DND-41 (cell line): ENCODE measurements at regions not wholly inside any gene's neighbourhood (a gene's known extent, or its start where the extent isn't known, plus 50 kb on each side); places are given as distances from the start of the nearest gene placed in this dataset.
"Not testable (repeated sequence)": the region's sequence is repeated elsewhere in the genome, so short reads cannot be mapped to it uniquely, and the experiment has no call there.

Experiments
- ATAC-seq: fragments of 200-7000 bp; cut with Tn5 transposase; 3 replicates; pipeline ENCODE4 v1.9.1; 2021; ENCODE audit warnings: low read depth; ENCODE audit not compliant: insufficient read depth
- DNase-seq: peaks from one replicate; pipeline ENCODE4 v3.0.0-alpha.2; 2020
- H2AFZ ChIP-seq: 2 replicates; pipeline ENCODE4 v1.6.0; 2012; ENCODE audit warnings: low read depth, low read length
- H3K27ac ChIP-seq: 2 replicates; pipeline ENCODE4 v1.5.1; 2012; ENCODE audit warnings: low read length, inconsistent platforms
- H3K27me3 ChIP-seq: fragments of 200-600 bp; sonication (generic); 2 replicates; pipeline ENCODE4 v1.6.0; 2012; ENCODE audit warnings: low read length, mild to moderate bottlenecking, inconsistent platforms; ENCODE audit not compliant: insufficient read depth, poor library complexity
- H3K36me3 ChIP-seq: 2 replicates; pipeline ENCODE4 v1.5.1; 2012; ENCODE audit warnings: low read length, inconsistent platforms; ENCODE audit not compliant: insufficient read depth
- H3K4me1 ChIP-seq: 2 replicates; pipeline ENCODE4 v1.5.1; 2012; ENCODE audit warnings: mild to moderate bottlenecking, low read length; ENCODE audit not compliant: insufficient read depth
- H3K4me2 ChIP-seq: 2 replicates; pipeline ENCODE4 v1.6.0; 2012; ENCODE audit warnings: mild to moderate bottlenecking, moderate library complexity, low read length, inconsistent platforms; ENCODE audit not compliant: insufficient read depth
- H3K4me3 ChIP-seq, 2 experiments: fragments of 200-600 bp in 1 of 2; shearing (Covaris generic) in 1 of 2; 2 replicates each; pipeline ENCODE4 v1.5.1; 2012 to 2016; ENCODE audit warnings: inconsistent platforms in 2 of 2, low read length in 2 of 2, mild to moderate bottlenecking in 2 of 2, low read depth in 1 of 2, moderate library complexity in 1 of 2
- H3K79me2 ChIP-seq: 2 replicates; pipeline ENCODE4 v1.6.0; 2012; ENCODE audit warnings: low read length, inconsistent platforms; ENCODE audit not compliant: insufficient read depth
- H3K9ac ChIP-seq: 2 replicates; pipeline ENCODE4 v1.6.0; 2012; ENCODE audit warnings: low read depth, mild to moderate bottlenecking, inconsistent platforms, low read length, moderate library complexity
- H3K9me3 ChIP-seq: 2 replicates; pipeline ENCODE4 v1.5.1; 2012; ENCODE audit warnings: low read length, moderate library complexity, mild to moderate bottlenecking, inconsistent platforms; ENCODE audit not compliant: insufficient read depth, severe bottlenecking
- H4K20me1 ChIP-seq: 2 replicates; pipeline ENCODE4 v1.6.0; 2012; ENCODE audit warnings: low read length; ENCODE audit not compliant: insufficient read depth
- CTCF ChIP-seq: IDR thresholded peaks from 2 replicates; pipeline ENCODE4 v1.5.1; 2012; ENCODE audit warnings: borderline replicate concordance, low read length, moderate library complexity, mild to moderate bottlenecking; ENCODE audit not compliant: poor library complexity, severe bottlenecking; ENCODE audit errors: extremely low read depth
- EZH2 ChIP-seq: IDR thresholded peaks from 3 replicates; pipeline ENCODE4 v1.6.1; 2012; ENCODE audit warnings: borderline replicate concordance, low read depth, mild to moderate bottlenecking, moderate library complexity, low read length, inconsistent platforms; ENCODE audit not compliant: severe bottlenecking

GRCh38 chr4:162770761-162771490 is 395.8 kb downstream of the NAF1 start:
- H3K27me3 ChIP-seq, result no peaks in the 10 kb centered on the region
- no peak overlapping the region for H2AFZ ChIP-seq
- no peak overlapping the region for H3K9ac ChIP-seq
- H3K9me3 ChIP-seq, result no peaks in the 10 kb centered on the region
- no peak overlapping the region for H3K4me3 ChIP-seq
- TF ChIP-seq CTCF (no peak), EZH2 (no peak)
- no peak overlapping the region for H3K27ac ChIP-seq
- H4K20me1 ChIP-seq, result no peaks in the 10 kb centered on the region
- H3K4me2 ChIP-seq, result no peak overlapping the region
- no peaks in the 10 kb centered on the region for H3K79me2 ChIP-seq
- DNase-seq, result no peak
- H3K36me3 ChIP-seq, result no peaks in the 10 kb centered on the region
- no peaks in the 10 kb centered on the region for H3K4me1 ChIP-seq
- no peak for ATAC-seq

- H3K27me3 ChIP-seq, result no peaks in the 10 kb centered on the region
- TF ChIP-seq EZH2, result no peak
- no peak for TF ChIP-seq CTCF
- no peak overlapping the region for H3K4me3 ChIP-seq
- H3K9me3 ChIP-seq, result no peaks in the 10 kb centered on the region
- no peaks in the 10 kb centered on the region for H4K20me1 ChIP-seq
- DNase-seq (no peak), ATAC-seq (no peak)
- H3K27ac ChIP-seq, result no peak overlapping the region
- H3K36me3 ChIP-seq, result no peaks in the 10 kb centered on the region
- no peak overlapping the region for H2AFZ ChIP-seq
- H3K9ac ChIP-seq, result no peak overlapping the region
- H3K79me2 ChIP-seq, result no peaks in the 10 kb centered on the region
- H3K4me1 ChIP-seq, result no peaks in the 10 kb centered on the region
- H3K4me2 ChIP-seq, result no peak overlapping the region
Measured at GRCh38 chr4:162767083-162767482, 399.6 kb downstream of the NAF1 start.

GRCh38 chr4:162761965-162762364 is 404.7 kb downstream of the NAF1 start:
- H3K27me3 ChIP-seq, result no peaks in the 10 kb centered on the region
- H3K9ac ChIP-seq, result no peak overlapping the region
- no peaks in the 10 kb centered on the region for H3K9me3 ChIP-seq
- no peak overlapping the region for H2AFZ ChIP-seq
- no peak overlapping the region for H3K4me2 ChIP-seq
- H3K36me3 ChIP-seq, result no peaks in the 10 kb centered on the region
- no peaks in the 10 kb centered on the region for H3K4me1 ChIP-seq
- H3K4me3 ChIP-seq, result no peak overlapping the region
- DNase-seq, result no peak
- H3K79me2 ChIP-seq, result no peaks in the 10 kb centered on the region
- no peak overlapping the region for H3K27ac ChIP-seq
- TF ChIP-seq CTCF, result no peak
- no peak for TF ChIP-seq EZH2
- ATAC-seq, result no peak
- H4K20me1 ChIP-seq, result no peaks in the 10 kb centered on the region

GRCh38 chr4:162740228-162740627 is 426.5 kb downstream of the NAF1 start:
- not testable (repeated sequence) for H2AFZ ChIP-seq, H3K79me2 ChIP-seq, H4K20me1 ChIP-seq, H3K27ac ChIP-seq, H3K4me2 ChIP-seq, H3K4me1 ChIP-seq, H3K4me3 ChIP-seq, ATAC-seq, H3K9me3 ChIP-seq, H3K36me3 ChIP-seq, H3K27me3 ChIP-seq, H3K9ac ChIP-seq, DNase-seq

- H3K79me2 ChIP-seq, DNase-seq: not testable (repeated sequence)
Measured at GRCh38 chr4:162739596-162739995, 427.1 kb downstream of the NAF1 start.

More at GRCh38 chr4:162739596-162739995, 427.1 kb downstream of the NAF1 start:
- not testable (repeated sequence) for H3K4me1 ChIP-seq, ATAC-seq, H3K4me3 ChIP-seq, H3K27ac ChIP-seq, H4K20me1 ChIP-seq, H3K9me3 ChIP-seq, H3K36me3 ChIP-seq, H2AFZ ChIP-seq, H3K27me3 ChIP-seq, H3K9ac ChIP-seq, H3K4me2 ChIP-seq
